ENCODE measurements at regions not wholly inside any gene's neighbourhood (a gene's known extent, or its start where the extent isn't known, plus 50 kb on each side); places are given as distances from the start of the nearest gene placed in this dataset.

DNA sequence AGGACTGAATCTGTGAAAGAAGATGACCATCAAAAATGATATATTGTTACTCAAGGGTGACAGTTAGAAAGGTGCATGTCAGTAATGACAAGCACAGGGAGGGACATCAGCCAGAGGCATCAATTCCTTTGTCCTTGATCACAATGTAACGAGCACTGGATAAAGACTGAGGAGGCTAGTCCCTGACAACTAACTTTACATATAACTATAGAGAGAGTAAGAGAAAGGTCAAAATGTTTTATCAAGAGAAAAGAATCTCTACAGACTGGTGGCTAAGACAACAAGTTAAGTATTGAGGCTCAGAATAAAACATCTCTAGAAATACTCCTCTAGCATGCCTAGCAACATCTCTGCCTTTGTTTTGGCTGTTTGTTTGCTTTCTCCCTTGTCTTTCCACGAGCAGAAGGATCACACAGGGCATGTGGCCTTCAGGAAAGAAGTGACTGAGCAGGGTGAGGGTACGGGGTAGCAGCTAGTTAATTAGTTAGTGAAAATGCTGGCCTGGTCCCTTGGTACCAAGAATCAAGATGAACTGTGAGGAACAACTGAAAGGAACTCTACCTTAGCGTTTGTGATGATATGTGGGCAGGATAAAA, 724.1 kb upstream of the MEF2C start:
- TF ChIP-seq POLR2A (IDR thresholded peaks at IDR 0.05) (no peak), POLR2AphosphoS5 (IDR thresholded peaks at IDR 0.05) (no peak)
- TF ChIP-seq, protein P1, sequence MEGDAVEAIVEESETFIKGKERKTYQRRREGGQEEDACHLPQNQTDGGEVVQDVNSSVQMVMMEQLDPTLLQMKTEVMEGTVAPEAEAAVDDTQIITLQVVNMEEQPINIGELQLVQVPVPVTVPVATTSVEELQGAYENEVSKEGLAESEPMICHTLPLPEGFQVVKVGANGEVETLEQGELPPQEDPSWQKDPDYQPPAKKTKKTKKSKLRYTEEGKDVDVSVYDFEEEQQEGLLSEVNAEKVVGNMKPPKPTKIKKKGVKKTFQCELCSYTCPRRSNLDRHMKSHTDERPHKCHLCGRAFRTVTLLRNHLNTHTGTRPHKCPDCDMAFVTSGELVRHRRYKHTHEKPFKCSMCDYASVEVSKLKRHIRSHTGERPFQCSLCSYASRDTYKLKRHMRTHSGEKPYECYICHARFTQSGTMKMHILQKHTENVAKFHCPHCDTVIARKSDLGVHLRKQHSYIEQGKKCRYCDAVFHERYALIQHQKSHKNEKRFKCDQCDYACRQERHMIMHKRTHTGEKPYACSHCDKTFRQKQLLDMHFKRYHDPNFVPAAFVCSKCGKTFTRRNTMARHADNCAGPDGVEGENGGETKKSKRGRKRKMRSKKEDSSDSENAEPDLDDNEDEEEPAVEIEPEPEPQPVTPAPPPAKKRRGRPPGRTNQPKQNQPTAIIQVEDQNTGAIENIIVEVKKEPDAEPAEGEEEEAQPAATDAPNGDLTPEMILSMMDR (IDR thresholded peaks at IDR 0.05): no peak
